ENCODE measurements at regions not wholly inside any gene's neighbourhood (a gene's known extent, or its start where the extent isn't known, plus 50 kb on each side); places are given as distances from the start of the nearest gene placed in this dataset.

DNA sequence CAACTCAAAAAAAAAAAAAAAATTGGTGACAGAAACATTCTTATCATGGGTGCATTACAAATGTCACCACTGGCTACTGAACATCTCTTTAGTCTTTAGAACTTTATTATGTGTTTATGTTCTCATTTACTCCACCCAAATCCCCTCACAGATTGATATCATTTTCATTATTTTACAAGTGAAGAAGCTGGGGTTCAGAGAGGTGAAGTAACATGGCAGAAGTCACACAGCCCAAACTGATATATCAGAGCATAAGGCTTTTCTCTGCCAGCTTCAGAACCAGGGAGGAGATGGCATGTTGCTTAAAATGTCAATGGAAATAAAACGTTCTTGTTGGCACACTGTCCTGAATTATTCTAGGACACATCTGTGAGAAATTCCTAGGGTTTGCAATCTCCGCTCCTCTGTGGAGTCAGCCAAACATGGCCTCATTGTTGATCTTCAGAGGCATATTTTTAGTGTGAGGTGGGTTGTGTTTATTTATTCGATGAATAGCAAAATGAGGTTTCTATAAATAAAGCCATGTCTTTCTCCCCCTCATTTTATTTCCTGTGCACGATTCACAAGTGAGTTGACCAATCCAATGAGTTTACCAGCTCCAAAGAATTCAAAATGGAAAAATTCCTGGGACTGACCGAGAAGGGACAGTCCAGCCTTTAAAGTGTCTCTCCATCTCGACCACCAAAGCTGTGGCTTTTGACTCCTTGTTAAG, 72.9 kb upstream of the ANO1 start:
- DNase-seq = peak; percentile 28

DNA sequence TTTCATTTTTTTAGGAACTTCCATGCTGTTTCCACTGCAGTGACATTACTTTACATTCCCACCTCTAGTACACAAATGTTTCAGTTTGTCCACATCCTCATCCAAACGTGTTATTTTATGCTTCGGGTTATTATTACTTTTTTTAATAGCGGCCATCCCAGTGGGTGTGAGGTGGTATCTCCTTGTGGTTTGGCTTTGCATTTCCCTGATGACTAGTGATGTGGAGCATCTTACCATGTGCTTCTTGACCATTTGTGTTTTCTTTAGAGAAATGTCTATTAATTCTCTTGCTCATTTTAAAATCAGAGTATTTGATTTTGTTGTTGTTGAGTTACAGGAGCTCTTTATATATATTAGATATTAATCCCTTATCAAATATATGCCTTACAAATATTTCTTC, 70.3 kb upstream of the ANO1 start:
- no peak for DNase-seq

DNA sequence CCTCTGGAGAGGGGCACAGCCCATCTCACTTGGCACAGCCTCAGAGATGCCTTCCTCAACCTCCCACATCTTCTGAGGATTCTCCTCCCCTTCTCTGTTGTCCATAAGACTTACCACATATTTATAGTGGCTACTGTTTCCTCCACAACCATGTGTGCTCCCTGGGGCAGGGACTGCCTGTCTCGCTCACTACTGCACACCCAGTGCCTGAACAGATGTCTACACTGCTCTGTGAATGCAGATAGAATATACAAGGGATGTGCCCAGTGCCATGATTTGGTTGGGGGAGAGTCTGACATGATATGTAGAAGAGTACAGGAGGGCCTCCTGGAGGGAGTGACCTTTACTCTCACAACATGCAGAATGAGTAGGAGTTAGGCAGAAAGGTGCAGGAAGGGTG, 67.3 kb upstream of the ANO1 start:
- no peak for DNase-seq

DNA sequence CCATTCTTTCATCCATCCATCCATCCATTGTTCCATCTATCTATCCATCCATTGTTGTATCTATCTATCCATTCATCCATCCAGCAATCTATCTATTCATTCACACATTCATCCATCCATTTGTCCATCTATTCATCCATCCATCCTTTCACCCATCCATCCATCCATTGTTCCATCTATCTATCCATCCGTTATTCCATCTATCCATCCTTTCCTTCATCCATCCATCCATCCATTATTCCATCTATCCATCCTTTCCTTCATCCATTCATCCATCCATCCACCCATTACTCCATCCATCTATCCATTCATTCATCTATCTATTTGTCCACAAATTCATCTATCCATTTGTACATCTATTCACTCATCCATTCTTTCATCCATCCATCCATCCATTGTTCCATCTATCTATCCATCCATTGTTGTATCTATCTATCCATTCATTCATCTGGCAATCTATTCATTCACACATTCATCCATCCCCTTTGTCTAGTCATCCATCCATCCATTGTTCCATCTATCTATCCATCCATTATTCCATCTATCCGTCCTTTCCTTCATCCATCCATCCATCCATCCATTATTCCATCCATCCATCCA, 65.9 kb upstream of the ANO1 start:
- DNase-seq = no peak

DNA sequence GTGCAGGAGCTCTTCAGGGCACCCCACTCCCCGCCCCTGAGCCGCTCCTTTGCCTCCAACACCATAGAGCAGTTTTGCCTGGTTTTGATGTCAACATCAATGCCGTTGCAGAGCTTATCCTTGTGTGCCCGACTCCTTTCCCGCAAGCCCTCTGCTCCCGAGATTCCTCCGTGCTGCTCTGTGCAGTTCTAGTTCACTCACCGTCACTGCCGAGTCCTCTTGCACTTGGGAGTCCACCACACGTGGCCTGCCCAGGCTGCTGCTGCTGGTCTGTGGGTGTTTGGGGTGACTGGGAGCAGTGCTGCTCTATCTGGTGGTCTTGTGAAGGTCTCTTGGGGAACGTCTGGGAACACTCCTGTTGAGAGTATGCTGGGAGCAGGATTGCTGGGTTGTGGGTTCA, 63.8 kb upstream of the ANO1 start:
- no peak for DNase-seq

DNA sequence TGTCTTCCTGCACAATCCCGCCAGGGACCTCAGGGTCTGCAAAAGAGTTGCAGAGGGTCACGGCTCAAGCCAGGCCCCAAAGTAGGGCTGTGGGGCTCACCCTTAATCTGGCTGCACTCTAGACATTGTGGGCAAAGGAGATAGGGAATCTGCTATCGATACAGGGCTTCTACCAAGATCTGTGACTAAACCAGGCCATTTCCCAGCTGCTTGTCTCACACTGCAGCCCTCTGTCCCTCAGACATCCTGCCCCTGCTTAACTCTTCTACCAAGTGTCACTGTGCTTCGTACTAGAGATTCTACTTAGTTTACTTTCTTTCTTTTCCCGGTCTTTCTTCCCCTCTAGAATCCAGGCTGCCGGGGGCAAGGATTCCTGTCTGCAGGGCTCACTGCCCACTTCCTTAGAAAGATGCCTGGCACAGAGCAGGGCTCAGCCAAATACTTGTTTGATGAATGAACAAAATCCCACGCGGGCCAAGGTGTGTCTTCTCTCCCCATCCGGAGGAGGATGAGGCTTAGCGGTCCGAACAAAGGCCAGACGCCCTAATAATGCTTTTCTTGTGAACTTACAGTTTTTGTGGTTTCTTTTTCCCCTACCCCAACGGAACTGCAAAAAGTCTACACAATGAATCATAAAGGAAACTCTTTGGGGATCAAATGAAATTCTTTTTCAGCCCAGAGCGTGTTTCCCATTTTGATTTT, 61.3 kb upstream of the ANO1 start:
- DNase-seq = peak; percentile 47

DNA sequence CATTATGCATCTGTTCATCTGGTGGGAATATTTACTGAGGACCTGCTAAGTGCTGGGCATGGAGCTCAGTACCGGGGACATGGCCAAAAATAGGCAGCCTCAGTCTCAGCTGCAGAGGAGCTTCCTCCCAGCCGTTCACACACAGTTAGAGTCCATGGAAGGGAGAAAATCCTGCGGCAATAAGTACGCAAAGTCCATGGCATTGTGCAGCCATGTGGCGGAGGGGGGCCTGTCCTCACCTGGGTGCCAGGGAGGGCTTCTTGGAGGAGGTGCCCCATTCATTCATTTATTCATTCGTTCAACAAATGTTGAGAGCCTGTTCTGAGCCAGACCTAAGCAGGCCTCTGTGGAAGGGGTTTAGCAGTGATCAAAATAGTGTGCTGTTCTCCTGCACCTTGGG, 59.3 kb upstream of the ANO1 start:
- no peak for DNase-seq

DNA sequence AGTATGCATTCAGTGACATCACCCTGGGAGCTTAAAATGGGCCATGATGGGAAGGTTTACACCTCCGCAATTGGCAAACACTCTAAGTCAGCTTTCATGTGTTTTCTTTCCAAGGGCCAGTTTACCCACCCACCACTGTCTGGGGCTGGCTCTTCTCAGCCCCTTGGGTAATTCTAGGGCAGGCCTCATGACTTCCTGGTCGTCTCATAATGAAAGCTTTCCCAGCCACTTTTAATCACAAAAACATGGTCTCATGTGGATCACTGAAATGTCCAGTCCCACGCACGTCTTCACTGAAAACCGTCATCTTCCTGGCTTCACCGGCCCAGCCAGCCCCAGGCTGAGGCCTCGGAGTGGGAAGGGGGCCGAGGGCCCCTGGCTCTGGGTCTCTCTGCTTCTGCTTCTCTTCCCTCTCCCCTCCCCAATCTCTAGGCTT, 58.5 kb upstream of the ANO1 start:
- peak; percentile 13 for DNase-seq

DNA sequence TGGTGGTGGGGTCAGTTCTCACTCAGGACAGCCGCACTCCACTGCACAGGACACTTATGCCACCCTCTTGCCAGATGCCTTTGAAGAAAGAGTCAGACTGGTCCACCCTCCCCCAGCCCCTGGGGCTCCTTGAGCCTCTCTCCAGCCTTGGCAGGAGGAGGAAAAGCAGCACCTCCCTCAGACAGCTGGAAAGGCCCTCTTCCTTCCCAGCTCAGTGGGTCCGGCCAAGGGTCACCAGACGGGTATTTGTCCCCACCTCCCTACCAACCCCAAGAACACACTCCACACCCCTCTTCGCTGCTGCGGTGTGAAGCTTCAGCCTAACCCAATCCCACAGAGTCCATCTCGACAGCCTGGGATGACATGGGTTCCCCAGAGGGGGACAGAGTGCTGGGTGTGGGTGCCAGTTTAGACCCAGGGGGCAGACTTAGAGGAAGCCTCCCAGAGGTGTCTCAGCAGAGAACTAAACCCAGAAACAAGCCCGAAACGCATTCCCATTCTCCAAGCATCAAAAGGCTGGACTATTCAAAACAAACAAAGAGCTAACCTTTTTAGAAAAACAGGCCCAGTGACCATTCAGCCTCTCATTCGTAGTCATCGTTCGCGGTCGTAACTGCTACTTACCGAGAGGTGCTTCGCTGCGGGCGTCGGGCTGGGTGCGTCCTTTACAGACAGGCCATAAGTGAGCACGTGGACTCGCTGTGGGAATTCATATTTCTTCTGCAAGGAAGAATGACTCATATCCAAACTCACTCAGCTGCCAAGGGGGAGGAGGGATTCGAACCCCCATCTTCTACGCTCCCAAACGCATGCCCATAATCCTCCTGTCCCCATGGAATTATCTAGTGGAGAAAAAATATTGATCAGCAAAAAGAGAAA, 57.5 kb upstream of the ANO1 start:
- DNase-seq = peak; percentile 5

DNA sequence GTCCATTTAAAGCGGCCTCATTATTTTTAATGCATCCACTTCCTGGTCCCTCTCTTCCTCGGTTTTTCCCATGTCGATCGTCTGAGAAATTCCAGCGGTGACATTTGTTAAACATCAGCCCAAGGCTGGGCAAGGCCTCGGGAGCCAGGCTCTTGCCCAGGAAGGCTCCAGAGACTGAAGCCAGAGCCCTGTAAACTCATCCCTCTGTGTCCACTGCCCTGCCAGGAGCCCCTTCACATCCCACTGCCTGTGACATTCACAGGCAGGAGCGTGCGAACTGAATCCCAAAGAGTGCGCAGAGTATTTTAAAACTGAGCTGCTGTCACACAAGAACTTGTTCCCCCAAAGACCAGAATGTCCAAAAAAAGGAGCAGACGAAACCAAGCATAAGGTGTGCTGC, 56.5 kb upstream of the ANO1 start:
- no peak for DNase-seq

DNA sequence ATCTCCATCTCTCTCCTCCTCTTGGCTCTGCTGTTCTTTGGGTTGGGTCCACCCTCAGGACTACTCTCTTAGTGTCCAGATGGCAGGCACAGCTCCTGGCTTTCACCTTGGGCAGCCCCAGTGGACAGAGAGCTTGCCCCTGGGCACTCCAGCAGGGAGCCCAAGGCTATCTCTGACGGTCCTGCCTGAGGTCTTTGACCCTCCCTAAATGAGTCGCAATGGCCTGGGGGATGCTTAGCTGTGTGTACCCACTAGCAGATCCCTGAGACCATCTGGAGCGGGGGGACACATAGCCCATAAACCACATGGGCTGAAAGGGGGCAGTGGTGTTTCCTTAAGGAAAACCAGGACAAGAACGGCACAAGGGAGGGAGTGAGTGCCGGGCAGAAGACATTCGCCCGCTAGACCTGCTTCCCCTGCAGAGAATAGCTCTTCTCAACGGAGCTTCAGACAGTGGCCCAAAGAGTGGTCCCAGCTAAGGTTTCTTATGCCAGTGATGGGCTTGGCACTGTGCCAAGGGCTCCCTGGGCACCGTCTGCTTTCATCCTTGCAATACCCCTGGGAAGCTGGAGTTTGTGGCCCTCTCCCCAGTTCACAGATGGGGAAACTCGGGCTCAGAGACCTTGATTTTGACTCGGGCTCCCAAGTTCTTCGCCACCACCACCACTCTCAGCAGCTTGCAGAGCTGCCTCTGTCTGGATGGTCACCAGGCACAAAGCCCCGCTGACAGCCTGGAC, 53.9 kb upstream of the ANO1 start:
- no peak for DNase-seq

DNA sequence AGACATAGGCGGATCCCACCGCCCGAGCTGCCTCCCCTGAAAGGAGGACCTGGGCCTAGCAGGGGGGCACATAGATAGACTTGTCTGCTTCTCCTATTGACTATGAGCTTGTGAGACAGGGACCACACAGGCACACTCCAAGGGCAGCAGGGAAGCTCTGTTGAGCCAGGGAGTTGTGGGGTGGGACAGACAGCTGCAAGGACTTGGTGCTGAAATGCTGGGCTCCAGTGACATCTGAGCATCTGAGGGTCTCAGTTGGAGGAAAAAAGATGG, 53.4 kb upstream of the ANO1 start:
- DNase-seq = no peak

DNA sequence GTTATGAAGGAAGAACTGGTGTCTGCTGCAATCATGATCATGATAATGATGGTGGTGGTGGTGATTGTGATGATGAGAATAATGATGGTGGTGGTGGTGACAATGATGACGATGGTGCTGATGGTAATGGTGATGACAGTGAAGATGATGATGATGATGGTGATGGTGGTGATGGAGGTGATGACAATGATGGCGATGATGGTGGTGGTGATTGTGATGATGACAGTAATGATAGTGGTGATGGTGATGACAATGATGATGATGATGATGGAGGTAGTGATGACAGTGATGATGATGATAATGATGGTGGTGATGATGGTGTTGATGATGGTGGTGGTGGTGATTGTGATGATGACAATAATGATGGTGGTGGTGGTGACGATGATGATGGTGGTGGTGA, 52.8 kb upstream of the ANO1 start:
- no peak for DNase-seq

DNA sequence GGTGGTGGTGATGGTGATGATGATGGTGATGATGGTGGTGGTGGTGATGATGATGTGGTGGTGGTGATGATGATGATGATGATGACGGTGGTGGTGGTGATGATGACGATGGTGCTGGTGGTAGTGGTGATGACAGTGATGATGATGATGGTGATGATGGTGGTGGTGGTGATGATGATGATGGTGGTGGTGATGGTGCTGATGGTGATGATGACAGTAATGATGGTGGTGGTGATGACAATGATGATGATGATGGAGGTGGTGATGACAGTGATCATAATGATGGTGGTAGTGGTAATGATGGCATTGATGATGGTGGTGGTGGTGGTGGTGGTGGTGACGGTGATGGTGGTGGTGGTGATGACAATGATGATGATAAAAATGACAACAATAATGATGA, 52.1 kb upstream of the ANO1 start:
- DNase-seq = no peak

DNA sequence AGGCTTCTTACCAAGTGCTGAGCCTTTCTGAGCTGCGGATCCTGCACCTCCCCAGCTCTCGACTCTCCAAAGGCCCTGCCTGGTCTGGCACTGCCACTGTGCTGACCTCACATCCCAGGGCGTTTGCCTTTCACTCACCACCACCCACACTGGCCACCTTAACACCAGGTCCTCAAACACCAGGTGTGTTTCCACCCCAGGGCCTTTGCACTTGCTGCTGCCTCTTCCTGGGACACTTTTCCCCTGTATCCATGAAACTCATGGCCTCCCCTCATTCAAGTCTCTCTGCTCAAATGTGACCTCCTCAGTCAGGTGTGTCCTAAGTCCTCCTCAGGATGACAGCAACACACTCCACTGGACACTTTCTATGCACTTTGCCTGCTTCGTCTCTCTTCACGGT, 51.4 kb upstream of the ANO1 start:
- DNase-seq = no peak

DNA sequence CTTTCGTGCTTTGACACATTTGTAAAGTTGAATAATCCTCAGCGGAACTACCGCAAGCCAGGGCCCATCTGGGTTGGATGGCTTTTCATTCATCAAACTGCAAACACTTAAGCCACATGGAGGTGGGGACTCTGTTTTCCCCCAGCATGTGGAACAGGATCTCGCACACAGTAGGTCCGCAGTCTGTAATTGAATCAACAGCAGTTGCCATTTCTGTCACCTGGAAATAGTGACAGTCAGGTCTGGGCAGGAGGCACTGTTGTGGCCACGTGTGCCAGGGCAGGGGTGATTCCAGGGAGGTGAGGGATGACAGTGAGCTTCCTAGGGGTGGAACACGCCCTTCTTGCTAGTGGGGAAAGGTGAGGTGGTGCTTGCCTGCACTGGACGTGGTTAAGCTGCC, 50.7 kb upstream of the ANO1 start:
- no peak for DNase-seq

DNA sequence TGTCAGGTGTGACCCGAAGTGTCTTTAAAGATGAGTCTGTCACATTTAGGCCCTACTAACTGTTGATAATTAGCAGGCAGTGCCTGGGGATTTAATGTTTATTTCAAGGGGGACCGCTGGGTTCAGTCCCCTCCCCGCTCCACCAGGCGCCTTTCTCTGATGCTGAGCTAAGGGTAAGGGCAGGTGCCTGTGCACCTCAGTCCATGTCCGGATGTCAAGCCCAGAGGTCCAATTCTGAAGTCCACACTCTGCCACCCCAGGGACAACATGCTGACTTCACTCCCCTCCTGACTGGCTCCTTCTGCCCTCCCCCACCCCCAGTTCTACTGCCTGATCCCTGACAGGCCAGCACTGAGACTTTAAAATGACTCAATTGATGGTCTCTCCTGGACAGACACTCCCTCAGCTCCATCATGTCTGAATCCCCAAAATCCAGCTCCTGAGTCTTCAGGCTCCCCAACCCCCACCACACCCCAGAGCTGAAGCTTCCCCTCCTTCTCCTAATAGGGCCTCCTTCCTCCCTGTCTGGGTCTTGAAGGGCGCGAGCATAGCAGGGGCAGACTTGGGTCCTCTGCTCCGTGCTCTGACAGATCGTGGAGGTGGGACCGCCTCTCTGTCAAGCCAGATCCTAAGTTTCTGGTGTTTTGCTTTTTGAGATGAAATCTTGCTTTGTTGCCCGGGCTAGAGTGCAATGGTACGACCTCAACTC, 49.8 kb upstream of the ANO1 start:
- no peak for DNase-seq
